GM13977 (cell line): ENCODE measurements at regions not wholly inside any gene's neighbourhood (a gene's known extent, or its start where the extent isn't known, plus 50 kb on each side); places are given as distances from the start of the nearest gene placed in this dataset.

Source experiments
- DNase-seq: peaks from one replicate; pipeline ENCODE4 v3.0.0; 2012; ENCODE audit warnings: low spot score
- in situ Hi-C: fragments of 300-500 bp; cut with MboI; formaldehyde crosslinking; loops from one replicate; pipeline ENCODE4 v1.12.0; 2022; ENCODE audit warnings: low sequenced_read_pairs, low pct_unique_long_range_greater_than_20kb, mixed read lengths, inconsistent platforms; ENCODE audit not compliant: unreplicated experiment
- TF ChIP-seq, protein P1 (sequence below): IDR thresholded peaks from 2 replicates; pipeline ENCODE4 v1.5.1; 2012; ENCODE audit warnings: mild to moderate bottlenecking, control low read depth; ENCODE audit not compliant: insufficient read depth; ENCODE audit errors: extremely low read depth, missing control alignments

- in situ Hi-C loops = no loop called here
- TF ChIP-seq, protein P1, sequence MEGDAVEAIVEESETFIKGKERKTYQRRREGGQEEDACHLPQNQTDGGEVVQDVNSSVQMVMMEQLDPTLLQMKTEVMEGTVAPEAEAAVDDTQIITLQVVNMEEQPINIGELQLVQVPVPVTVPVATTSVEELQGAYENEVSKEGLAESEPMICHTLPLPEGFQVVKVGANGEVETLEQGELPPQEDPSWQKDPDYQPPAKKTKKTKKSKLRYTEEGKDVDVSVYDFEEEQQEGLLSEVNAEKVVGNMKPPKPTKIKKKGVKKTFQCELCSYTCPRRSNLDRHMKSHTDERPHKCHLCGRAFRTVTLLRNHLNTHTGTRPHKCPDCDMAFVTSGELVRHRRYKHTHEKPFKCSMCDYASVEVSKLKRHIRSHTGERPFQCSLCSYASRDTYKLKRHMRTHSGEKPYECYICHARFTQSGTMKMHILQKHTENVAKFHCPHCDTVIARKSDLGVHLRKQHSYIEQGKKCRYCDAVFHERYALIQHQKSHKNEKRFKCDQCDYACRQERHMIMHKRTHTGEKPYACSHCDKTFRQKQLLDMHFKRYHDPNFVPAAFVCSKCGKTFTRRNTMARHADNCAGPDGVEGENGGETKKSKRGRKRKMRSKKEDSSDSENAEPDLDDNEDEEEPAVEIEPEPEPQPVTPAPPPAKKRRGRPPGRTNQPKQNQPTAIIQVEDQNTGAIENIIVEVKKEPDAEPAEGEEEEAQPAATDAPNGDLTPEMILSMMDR = no peak
- no peak for DNase-seq
Observed at GRCh38 chr10:63720676-63721075, 199.5 kb downstream of the REEP3 start.

- DNase-seq = no peak
- TF ChIP-seq, protein P1 = no peak
Observed at GRCh38 chr10:63722537-63722936, 201.3 kb downstream of the REEP3 start.

DNA sequence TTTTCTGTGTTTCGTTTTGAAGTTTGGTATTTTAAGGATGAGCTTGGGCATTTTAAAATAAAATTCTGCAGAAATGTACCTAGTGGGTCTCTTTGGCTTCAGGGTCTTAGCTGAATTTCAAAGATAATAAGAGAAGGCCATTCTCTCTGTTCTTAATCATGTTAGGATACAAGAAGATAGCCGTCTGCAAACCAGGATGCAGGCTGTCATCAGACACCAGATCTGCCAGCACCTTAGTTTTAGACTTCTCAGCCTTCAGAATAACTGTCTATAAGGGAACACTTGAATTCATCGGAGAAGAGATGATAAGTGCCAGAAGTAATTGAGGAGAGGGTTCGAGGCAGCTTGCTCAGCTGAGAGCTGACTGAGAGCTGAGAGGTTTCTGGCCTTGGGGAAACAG, 202.1 kb downstream of the REEP3 start:
- TF ChIP-seq, protein P1 = no peak
- DNase-seq = no peak
- in situ Hi-C loops = no loop called here

More at GRCh38 chr10:63722537-63722936, 201.3 kb downstream of the REEP3 start:
- in situ Hi-C loops = no loop called here

GRCh38 chr10:63723741-63724140, 202.5 kb downstream of the REEP3 start:
- in situ Hi-C loops = no loop called here
- TF ChIP-seq, protein P1 = no peak
- no peak for DNase-seq

- no peak for DNase-seq
- in situ Hi-C loops = no loop called here
- TF ChIP-seq, protein P1 = no peak
Observed at GRCh38 chr10:63724922-63725321, 203.7 kb downstream of the REEP3 start.

DNA sequence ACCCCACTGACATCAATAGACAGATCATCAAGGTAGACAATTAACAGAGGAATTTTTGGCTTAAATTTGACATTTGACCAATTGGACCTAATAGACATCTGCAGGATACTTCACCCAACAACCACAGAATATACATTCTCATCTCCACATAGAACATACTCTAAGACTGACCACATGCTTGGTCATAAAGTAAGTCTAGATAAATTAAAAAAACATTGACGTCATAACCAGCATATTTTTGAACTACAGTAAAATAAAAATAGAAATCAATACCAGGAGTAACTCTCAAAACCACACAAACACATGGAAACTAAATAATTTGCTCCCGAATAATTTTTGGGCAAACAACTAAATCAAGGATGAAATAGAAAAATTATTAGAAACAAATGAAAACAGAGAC, 205.7 kb downstream of the REEP3 start:
- TF ChIP-seq, protein P1 = no peak
- DNase-seq = no peak
- in situ Hi-C loops = no loop called here

GRCh38 chr10:63727636-63728035, 206.4 kb downstream of the REEP3 start:
- DNase-seq = no peak
- in situ Hi-C loops = no loop called here
- TF ChIP-seq, protein P1 = no peak
